ENCODE measurements at regions not wholly inside any gene's neighbourhood (a gene's known extent, or its start where the extent isn't known, plus 50 kb on each side); places are given as distances from the start of the nearest gene placed in this dataset.

DNA sequence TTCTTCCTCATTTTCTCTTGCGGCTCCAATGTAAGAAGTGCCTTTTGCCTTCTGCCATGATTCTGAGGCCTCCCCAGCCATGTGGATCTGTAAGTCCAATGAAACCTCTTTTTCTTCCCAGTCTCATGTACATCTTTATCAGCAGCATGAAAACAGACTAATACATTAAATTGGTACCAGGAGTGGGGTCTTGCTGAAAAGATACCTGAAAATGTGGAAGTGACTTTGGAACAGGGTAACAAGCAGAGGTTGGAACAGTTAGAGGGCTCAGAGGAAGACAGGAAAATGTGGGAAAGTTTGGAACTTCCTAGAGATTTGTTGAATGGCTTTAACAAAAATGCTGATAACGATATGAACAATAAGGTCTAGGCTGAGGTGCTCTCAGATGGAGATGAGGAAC lies 316.7 kb upstream of the HS3ST5 start:
- H3K4me3 ChIP-seq: no peak overlapping the region
- ChIA-PET POLR2A (no interaction called here), CTCF (no interaction called here)
- H3K9me3 ChIP-seq: no peaks in the 10 kb centered on the region
- no peak overlapping the region for H3K4me2 ChIP-seq
- no peak overlapping the region for H3K27ac ChIP-seq
- FAIRE-seq: no peak
- H3K4me1 ChIP-seq: no peaks in the 10 kb centered on the region
- ATAC-seq: no peak
- TF ChIP-seq CEBPB (IDR thresholded peaks at IDR 0.05) (no peak), HEYL (CRISPR knock-in tag; IDR thresholded peaks at IDR 0.05) (no peak), RFX5 (IDR thresholded peaks at IDR 0.05) (no peak), EP300 (IDR thresholded peaks at IDR 0.05) (no peak), CBX2 (IDR thresholded peaks at IDR 0.05; ENCODE audit: borderline replicate concordance, low read depth) (no peak), MAZ (IDR thresholded peaks at IDR 0.05; ENCODE audit: borderline replicate concordance, low read depth, low read length) (no peak), BCL3 (IDR thresholded peaks at IDR 0.05) (no peak), MAFK (IDR thresholded peaks at IDR 0.05; ENCODE audit: partially characterized antibody) (no peak)
- no peak for DNase-seq (ENCODE audit: low read depth in 1 of 2, low spot score in 1 of 2)
- WGBS (ENCODE audit: missing lambda C conversion rate): 45% methylated on average over 2 of the region's 2 CpGs

GRCh38 chr6:114651611-114652010 lies 308.8 kb upstream of the HS3ST5 start:
- H3K4me2 ChIP-seq: no peak overlapping the region
- no peak overlapping the region for H3K4me3 ChIP-seq
- TF ChIP-seq EP300 (IDR thresholded peaks at IDR 0.05) (no peak), HDAC2 (IDR thresholded peaks at IDR 0.05) (no peak), SREBF2 (IDR thresholded peaks at IDR 0.05) (no peak)
- H3K4me1 ChIP-seq: no peaks in the 10 kb centered on the region
- no peak for ATAC-seq
- no peak for FAIRE-seq
- ChIA-PET POLR2A (no interaction called here), CTCF (no interaction called here)
- no peak for DNase-seq (ENCODE audit: low read depth in 1 of 2, low spot score in 1 of 2)
- H3K9me3 ChIP-seq: no peaks in the 10 kb centered on the region
- no peak overlapping the region for H3K27ac ChIP-seq
- 0% methylated on average over 2 of the region's 2 CpGs for WGBS (ENCODE audit: missing lambda C conversion rate)

DNA sequence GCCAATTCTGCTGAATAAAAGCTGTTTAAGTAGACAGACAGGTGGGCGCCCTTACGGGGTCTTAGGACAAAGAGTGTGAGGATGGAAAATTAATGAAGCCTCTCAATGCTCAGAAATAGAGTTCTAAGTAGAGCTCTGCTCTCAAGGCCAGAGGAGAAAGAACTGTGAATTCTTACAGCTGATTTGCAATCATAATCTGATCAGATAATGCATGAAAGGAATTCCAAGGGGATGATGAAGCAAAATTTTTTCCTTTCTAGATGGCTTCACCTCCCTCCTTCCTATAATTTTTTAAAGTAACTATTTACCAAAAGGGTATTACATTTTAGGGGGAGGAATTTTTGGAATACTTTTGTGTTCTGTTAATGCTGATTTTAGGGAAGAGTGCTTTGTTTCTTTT lies 308.1 kb upstream of the HS3ST5 start:
- no peak for FAIRE-seq
- Histone ChIP-seq H3K4me1 (no peaks in the 10 kb centered on the region), H3K4me2 (no peak overlapping the region), H3K27ac (no peak overlapping the region), H3K4me3 (no peak overlapping the region), H3K9me3 (no peaks in the 10 kb centered on the region)
- CTCF ChIA-PET: no interaction called here
- TF ChIP-seq ZSCAN20 (CRISPR knock-in tag; IDR thresholded peaks at IDR 0.05) (no peak), FOSL2 (IDR thresholded peaks at IDR 0.05) (no peak), FOSL2 (CRISPR knock-in tag; IDR thresholded peaks at IDR 0.05) (no peak), KDM1A (IDR thresholded peaks at IDR 0.05; ENCODE audit: low read depth) (no peak), GATA3 (IDR thresholded peaks at IDR 0.05; ENCODE audit: borderline replicate concordance) (no peak)
- POLR2A ChIA-PET: no interaction called here
- ATAC-seq: no peak
- no peak for DNase-seq (ENCODE audit: low read depth in 1 of 2, low spot score in 1 of 2)
- WGBS (ENCODE audit: missing lambda C conversion rate): 2% methylated on average over 2 of the region's 2 CpGs

DNA sequence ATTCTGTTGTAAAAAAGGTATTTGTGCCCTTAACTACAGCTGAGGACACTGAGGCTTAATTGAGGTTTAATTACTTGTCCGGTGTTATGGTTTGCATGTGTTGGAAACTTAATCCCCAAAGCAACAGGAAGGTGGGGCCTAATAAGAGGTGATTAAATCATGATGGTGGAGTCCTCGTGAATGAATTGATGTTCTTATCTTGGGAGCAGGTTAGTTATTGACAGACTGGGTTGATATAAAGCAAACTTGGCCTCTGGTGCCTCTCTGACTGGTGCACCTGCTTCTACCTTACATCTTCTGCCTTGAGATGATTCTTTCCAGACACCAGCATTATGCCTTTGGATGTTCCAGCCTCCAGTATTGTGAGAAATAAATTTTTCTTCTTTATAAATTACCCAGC lies 306.5 kb upstream of the HS3ST5 start:
- Histone ChIP-seq H3K9me3 (no peaks in the 10 kb centered on the region), H3K27ac (no peak overlapping the region), H3K4me3 (no peak overlapping the region), H3K4me2 (no peak overlapping the region), H3K4me1 (no peaks in the 10 kb centered on the region)
- TF ChIP-seq NR3C1 (IDR thresholded peaks at IDR 0.05): no peak
- TF ChIP-seq, protein P1, sequence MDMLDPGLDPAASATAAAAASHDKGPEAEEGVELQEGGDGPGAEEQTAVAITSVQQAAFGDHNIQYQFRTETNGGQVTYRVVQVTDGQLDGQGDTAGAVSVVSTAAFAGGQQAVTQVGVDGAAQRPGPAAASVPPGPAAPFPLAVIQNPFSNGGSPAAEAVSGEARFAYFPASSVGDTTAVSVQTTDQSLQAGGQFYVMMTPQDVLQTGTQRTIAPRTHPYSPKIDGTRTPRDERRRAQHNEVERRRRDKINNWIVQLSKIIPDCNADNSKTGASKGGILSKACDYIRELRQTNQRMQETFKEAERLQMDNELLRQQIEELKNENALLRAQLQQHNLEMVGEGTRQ (IDR thresholded peaks at IDR 0.05): no peak
- no peak for TF ChIP-seq ZSCAN20 (CRISPR knock-in tag; IDR thresholded peaks at IDR 0.05)
- no peak for TF ChIP-seq NPAS2 (CRISPR knock-in tag; IDR thresholded peaks at IDR 0.05; ENCODE audit: borderline replicate concordance)
- TF ChIP-seq MAFK (IDR thresholded peaks at IDR 0.05; ENCODE audit: partially characterized antibody): no peak
- no peak for TF ChIP-seq POLR2AphosphoS2 (conservative IDR thresholded peaks at IDR 0.05; ENCODE audit: low read length)
- no peak for TF ChIP-seq HEYL (CRISPR knock-in tag; IDR thresholded peaks at IDR 0.05)
- no peak for TF ChIP-seq ZNF302 (CRISPR knock-in tag; IDR thresholded peaks at IDR 0.05)
- TF ChIP-seq, protein P2, sequence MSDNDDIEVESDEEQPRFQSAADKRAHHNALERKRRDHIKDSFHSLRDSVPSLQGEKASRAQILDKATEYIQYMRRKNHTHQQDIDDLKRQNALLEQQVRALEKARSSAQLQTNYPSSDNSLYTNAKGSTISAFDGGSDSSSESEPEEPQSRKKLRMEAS (IDR thresholded peaks at IDR 0.05): no peak
- TF ChIP-seq FOXS1 (CRISPR knock-in tag; IDR thresholded peaks at IDR 0.05): no peak
- no peak for TF ChIP-seq MAZ (IDR thresholded peaks at IDR 0.05; ENCODE audit: borderline replicate concordance, low read depth, low read length)
- TF ChIP-seq CEBPB (IDR thresholded peaks at IDR 0.05): no peak
- TF ChIP-seq EP300 (IDR thresholded peaks at IDR 0.05): no peak
- TF ChIP-seq ELK1 (IDR thresholded peaks at IDR 0.05; ENCODE audit: low read depth, low read length): no peak
- TF ChIP-seq JUN (IDR thresholded peaks at IDR 0.05): no peak
- no peak for TF ChIP-seq RCOR1 (IDR thresholded peaks at IDR 0.05; ENCODE audit: low read depth, low read length)
- no peak for TF ChIP-seq REST (IDR thresholded peaks at IDR 0.05)
- TF ChIP-seq ZFP36 (IDR thresholded peaks at IDR 0.05; ENCODE audit: borderline replicate concordance, partially characterized antibody): no peak
- no peak for ATAC-seq
- POLR2A ChIA-PET: no interaction called here
- 0% methylated on average over 2 of the region's 2 CpGs for WGBS (ENCODE audit: missing lambda C conversion rate)
- no peak for DNase-seq (ENCODE audit: low read depth in 1 of 2, low spot score in 1 of 2)
- no peak for FAIRE-seq
- CTCF ChIA-PET: no interaction called here
